ENCODE measurements at regions not wholly inside any gene's neighbourhood (a gene's known extent, or its start where the extent isn't known, plus 50 kb on each side); places are given as distances from the start of the nearest gene placed in this dataset.

DNA sequence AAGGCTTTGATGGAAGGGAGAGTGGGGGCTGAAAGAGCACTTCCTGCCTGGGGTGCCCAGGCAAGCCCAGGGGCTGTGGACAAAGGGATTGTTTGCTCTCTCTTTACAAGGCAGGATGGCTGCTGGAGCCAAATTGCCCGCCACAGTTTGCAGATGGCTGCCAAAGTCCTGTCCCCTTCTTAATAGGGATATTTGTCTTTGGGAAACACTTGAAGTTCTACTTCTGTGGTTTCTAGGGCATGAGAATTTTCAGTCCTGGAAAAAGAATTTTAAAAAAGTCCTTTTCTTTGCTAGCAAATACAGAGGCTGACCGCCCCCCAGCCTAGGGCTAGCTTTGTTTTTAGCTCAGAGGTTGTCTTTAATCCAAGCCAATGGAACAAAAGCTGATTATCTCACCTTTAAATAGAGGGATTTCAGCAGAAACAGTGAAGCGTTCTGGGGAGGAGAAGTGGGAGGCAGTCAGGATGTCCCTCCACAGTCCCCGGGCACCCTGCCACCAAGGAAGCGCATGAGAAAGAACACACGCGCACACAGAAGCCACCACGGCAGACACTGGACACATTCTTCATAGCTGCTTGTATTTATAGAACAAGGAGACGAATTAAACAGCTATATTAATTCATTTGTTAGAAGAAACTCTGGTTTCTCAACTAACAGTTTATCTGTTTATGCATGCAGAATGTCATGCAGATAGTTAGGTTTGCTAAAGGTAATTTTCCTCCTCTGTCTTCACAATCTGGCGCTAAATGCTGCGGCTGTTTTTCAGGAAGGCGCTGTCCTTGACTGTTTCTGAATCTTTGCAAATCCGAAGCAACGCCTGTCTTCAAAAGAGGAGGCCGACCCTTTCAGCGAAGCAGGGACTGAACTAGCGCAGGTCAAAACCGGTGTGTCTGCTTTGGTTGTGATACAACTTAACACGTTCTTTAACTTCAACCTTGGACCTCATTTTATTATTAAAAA lies 736.9 kb downstream of the QKI start:
- intact Hi-C loops (cut with DNase I), result no loop called here
- DNase-seq, result peak; percentile 56 to 94 (median 76)

- DNase-seq, result no peak
- intact Hi-C loops (cut with DNase I), result no loop called here
Measured at GRCh38 chr6:164150232-164150631, 735.7 kb downstream of the QKI start.

GRCh38 chr6:164148788-164149187 lies 734.3 kb downstream of the QKI start:
- DNase-seq, result no peak
- intact Hi-C loops (cut with DNase I), result no loop called here

- intact Hi-C loops (cut with DNase I), result no loop called here
- no peak for DNase-seq
Measured at GRCh38 chr6:164144316-164144715, 729.8 kb downstream of the QKI start.

GRCh38 chr6:164142322-164142721 lies 727.8 kb downstream of the QKI start:
- DNase-seq, result no peak
- intact Hi-C loops (cut with DNase I), result no loop called here

DNA sequence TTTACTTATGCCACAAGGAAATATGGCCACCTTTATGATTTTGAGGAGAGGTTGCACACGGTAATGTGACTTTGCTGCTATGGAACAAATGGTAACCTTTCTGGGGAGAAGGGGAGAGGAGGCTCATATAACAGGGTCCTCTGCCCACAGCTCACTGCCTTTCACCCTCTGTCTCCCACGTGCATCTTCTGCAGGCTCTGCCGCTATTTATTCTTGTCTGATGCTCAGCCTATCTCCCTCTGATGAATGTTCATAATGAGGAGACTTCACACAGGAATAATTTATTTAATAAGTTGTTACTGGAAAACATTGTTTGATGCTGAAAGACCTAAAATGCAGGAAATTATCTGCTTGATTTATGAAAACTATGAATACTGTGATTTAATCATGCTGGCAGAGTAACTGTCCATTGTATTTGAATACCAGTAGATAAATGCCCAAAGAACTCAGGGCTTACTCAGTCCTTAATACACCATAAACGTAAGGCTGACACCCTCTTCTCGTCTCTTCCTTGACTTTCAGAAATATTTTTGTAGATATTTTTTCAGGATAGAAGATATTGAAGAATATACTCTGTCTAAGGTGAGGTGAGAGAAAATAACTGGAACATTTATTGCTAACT lies 721.1 kb downstream of the QKI start:
- DNase-seq, result no peak
- intact Hi-C loops (cut with DNase I), result no loop called here

DNA sequence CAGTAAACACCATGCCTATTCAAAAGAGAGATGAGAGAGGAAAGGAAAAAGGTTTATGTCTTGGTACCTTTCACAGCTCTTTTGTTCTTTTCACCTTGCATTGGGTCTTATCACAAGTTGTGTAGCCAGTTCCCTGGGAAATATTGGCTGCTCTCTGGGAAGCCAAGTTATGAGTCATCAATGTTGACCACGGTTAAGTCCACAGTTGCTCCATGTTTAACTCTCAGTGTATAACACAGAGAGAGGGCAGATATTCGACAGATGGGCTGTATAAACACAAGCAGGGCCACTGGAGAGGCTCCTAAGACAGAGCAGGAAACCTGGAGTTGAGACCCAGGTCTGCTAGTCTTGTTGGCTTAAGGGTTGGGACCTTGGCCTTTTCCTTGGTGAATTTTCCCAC lies 718.6 kb downstream of the QKI start:
- intact Hi-C loops (cut with DNase I), result no loop called here
- DNase-seq, result no peak

DNA sequence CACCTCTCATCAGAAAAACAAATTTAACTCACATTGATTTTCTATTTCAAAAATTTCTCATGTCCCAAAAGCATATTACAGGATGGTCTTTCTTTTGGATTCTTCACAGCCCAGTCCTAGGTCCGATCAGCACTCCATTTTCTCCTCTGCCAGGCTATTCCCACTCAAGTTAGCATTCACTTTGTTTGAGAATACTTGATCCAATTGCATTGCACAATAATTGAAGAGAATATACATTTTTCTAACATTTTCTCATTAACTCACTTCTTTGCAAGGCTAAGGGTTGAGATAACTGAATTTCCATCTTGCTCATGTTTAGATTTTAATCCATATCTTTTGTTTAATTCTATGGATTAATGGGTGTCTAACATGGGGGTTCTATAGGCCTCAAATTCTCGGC lies 716.1 kb downstream of the QKI start:
- intact Hi-C loops (cut with DNase I), result no loop called here

GRCh38 chr6:164130151-164130550 lies 715.6 kb downstream of the QKI start:
- DNase-seq, result peak; percentile 27 to 94 (median 62)
- intact Hi-C loops (cut with DNase I), result no loop called here

More for the DNA sequence above, 716.1 kb downstream of the QKI start:
- no peak for DNase-seq

DNA sequence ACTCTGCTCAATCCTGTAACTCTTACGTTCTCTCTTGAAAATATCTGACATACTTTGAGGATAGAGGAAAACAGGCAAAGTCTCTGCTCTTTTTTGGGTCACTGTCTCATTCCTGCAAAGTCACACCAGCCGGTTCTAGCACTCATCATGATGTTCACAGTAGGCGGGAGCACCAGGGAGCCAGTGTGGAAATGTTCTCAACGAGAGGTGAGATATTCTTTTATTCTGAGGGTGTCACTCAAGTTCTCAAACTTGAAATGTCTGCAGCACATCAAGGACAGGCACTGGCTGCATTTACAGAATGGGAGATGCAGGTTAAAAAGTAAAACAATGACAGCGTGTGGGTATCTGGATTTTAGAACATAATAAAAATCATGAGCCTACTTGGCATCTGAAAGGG lies 714.7 kb downstream of the QKI start:
- no peak for DNase-seq
- intact Hi-C loops (cut with DNase I), result no loop called here

- no peak for DNase-seq
- intact Hi-C loops (cut with DNase I), result no loop called here
Measured at GRCh38 chr6:164128101-164128500, 713.6 kb downstream of the QKI start.

DNA sequence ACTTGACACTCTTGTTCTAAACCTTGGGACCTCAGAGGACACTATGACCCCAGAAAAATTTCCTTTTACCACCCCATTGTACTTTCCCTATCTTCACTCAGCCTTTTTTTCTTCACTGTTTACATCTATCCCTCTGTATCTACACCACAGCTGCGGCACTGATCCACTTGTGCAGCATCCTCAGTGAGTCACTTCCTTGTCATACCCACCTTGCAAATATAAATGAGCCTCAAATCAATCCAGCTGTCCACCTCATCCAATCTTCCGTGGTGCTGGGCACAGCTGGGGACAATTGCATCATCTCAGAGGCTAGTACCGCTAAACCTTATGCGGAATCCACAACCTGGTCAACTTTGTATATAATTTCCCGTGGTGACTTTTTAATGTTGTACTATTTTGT lies 710.5 kb downstream of the QKI start:
- intact Hi-C loops (cut with DNase I), result no loop called here
- DNase-seq, result no peak

DNA sequence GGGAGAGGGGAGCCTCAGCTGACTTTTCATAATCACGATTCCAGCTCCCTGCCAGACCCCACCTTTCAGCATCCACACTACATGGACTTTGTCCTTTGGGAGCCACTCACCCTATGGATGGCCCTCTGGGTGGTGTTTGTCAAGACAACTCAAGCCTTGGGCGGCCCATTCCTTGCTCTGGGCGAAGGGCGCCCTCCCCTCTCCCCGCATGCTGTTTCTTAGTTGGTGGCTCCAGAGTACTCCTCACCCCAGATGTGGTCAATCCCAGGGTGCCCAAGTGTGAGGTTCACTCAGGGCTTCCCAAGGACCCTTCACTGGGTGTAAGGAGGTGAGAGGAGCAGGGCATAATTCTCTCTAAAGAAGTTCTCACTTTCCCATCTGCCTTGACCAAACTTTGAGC lies 710.0 kb downstream of the QKI start:
- intact Hi-C loops (cut with DNase I), result no loop called here
- DNase-seq, result peak in 1 of 10 donors; percentile 61

- peak in 2 of 10 donors; percentile 51 to 80 for DNase-seq
- intact Hi-C loops (cut with DNase I), result no loop called here
Measured at GRCh38 chr6:164122109-164122508, 707.6 kb downstream of the QKI start.

DNA sequence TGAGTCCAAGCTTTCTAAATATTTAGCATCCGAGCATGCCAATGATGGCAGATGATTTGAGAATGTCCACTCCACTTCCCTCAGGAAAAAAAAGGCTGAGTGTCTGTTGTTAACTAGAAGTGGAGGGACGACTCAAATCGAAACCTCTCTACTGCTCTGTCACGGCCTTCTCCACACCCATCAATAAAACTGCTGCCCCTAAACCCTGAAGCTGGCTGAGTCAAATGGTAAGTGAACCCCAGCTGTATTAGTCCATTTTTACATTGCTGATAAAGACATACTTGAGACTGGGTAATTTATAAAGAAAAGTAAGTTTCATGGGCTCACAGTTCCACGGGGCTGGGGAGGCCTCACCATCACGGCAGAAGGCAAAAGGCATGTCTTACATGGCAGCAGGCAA lies 707.0 kb downstream of the QKI start:
- DNase-seq, result no peak
- intact Hi-C loops (cut with DNase I), result no loop called here

DNA sequence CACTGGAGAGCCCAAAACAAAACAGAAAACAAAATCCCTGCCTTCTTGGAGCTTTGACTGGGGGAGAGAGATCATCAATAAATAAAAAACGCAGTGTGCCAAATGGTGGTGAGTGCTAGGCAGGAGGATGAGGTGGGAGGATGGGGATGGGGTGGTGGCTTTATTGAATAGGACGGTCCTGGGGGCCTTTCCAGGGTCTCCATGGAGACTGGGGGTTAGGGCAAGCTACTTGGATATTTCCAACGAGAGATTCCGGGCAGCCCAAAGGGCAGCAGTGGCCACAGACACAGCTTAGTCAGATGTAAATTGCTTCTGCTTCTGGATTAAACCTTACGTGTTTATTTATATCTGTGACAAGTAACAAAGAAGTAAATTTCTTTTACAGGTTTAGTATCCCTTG lies 700.1 kb downstream of the QKI start:
- DNase-seq, result peak in 2 of 10 donors; percentile 32 to 84
- intact Hi-C loops (cut with DNase I), result loop anchor here (10.0 kb wide), 1 partner anchor 810 kb away; no protein-coding TSS in a partner anchor

DNA sequence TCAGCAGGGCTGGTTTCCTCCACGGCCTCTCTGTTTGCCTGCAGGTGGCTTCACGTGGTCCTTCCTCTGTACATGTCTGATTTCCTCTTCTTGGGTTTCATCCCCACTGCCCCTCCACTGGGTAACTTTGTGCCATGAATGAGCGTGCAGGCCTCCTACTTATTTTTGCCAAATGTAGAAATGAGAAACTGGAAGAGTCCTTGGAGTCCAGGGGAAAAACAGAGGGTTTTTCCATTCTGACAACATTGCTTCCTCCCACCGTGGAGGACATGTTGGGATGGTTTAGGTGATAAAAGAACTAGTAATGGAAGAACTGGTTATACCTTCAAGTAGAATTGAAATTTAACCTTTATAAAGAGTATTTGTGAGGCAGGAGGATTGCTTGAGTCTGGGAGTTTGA lies 699.5 kb downstream of the QKI start:
- no peak for DNase-seq
- intact Hi-C loops (cut with DNase I), result loop anchor here (10.0 kb wide), 1 partner anchor 811 kb away; no protein-coding TSS in a partner anchor

- DNase-seq, result no peak
- intact Hi-C loops (cut with DNase I), result loop anchor here (10.0 kb wide), 1 partner anchor 811 kb away; no protein-coding TSS in a partner anchor
Measured at GRCh38 chr6:164113637-164114036, 699.1 kb downstream of the QKI start.

- intact Hi-C loops (cut with DNase I), result loop anchor here (10.0 kb wide), 1 partner anchor 815 kb away; no protein-coding TSS in a partner anchor
- peak in 1 of 10 donors; percentile 87 for DNase-seq
Measured at GRCh38 chr6:164109770-164110140, 695.2 kb downstream of the QKI start.

GRCh38 chr6:164108869-164109769 lies 694.6 kb downstream of the QKI start:
- intact Hi-C loops (cut with DNase I), result no loop called here
- DNase-seq, result peak in 2 of 10 donors; percentile 24 to 81

- intact Hi-C loops (cut with DNase I), result no loop called here
- DNase-seq, result no peak
Measured at GRCh38 chr6:164108092-164108491, 693.6 kb downstream of the QKI start.

Data from posterior cingulate gyrus (tissue), 11 donors.